H1 (cell line): ENCODE measurements at regions not wholly inside any gene's neighbourhood (a gene's known extent, or its start where the extent isn't known, plus 50 kb on each side); places are given as distances from the start of the nearest gene placed in this dataset.

Experiments
- E2F6 ChIP-seq: IDR thresholded peaks from 2 replicates; pipeline ENCODE4 v1.6.1; 2012; ENCODE audit warnings: inconsistent platforms
- JUN ChIP-seq: IDR thresholded peaks from 2 replicates; pipeline ENCODE4 v1.6.1; 2011; ENCODE audit warnings: low read depth, mild to moderate bottlenecking, improper control_type of control experiment, low read length
- POLR2AphosphoS5 ChIP-seq: IDR thresholded peaks from 2 replicates; pipeline ENCODE4 v1.6.1; 2011; ENCODE audit warnings: low read depth, low read length
- POU5F1 ChIP-seq: IDR thresholded peaks from 2 replicates; pipeline ENCODE4 v1.6.1; 2011; ENCODE audit warnings: low read depth, mild to moderate bottlenecking, low read length, moderate library complexity

- TF ChIP-seq E2F6 (no peak), JUN (no peak), POU5F1 (no peak), POLR2AphosphoS5 (no peak)
These were observed 181.7 kb upstream of the CD180 start (continued) for GRCh38 chr5:67378256-67378655.
